ENCODE measurements at regions not wholly inside any gene's neighbourhood (a gene's known extent, or its start where the extent isn't known, plus 50 kb on each side); places are given as distances from the start of the nearest gene placed in this dataset.

GRCh38 chr14:65794674-65795279 lies 382.2 kb downstream of the FUT8 start:
- no peak for DNase-seq
- in situ Hi-C loops (cut with MboI; ENCODE audit: low pct_unique_long_range_greater_than_20kb, low sequenced_read_pairs): no loop called here

DNA sequence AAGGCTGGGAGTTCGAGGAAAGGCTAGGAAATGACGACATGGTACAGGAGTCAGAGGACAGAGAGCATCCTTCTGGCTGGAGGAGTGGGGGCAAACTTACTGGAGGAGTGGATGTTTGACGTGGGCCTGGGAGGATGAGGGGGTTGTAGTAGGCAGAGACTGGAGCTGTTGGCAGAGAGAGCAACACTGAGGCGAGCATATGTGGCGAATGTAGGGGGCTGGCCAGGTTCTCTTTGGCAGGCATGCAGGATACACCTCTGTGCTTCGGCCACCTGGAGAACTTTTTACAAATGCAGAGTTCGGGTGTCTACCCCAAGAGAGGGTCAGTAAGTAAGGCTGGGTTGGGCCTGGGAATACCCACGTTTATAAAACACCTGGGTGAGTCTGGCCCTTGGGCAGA lies 385.7 kb downstream of the FUT8 start:
- in situ Hi-C loops (cut with MboI; ENCODE audit: low pct_unique_long_range_greater_than_20kb, low sequenced_read_pairs): no loop called here
- DNase-seq: no peak

- in situ Hi-C loops (cut with MboI; ENCODE audit: low pct_unique_long_range_greater_than_20kb, low sequenced_read_pairs): no loop called here
- no peak for DNase-seq
These were observed 388.2 kb downstream of the FUT8 start for GRCh38 chr14:65800694-65801093.

GRCh38 chr14:65802196-65802595 lies 389.7 kb downstream of the FUT8 start:
- in situ Hi-C loops (cut with MboI; ENCODE audit: low pct_unique_long_range_greater_than_20kb, low sequenced_read_pairs): no loop called here
- DNase-seq: no peak

DNA sequence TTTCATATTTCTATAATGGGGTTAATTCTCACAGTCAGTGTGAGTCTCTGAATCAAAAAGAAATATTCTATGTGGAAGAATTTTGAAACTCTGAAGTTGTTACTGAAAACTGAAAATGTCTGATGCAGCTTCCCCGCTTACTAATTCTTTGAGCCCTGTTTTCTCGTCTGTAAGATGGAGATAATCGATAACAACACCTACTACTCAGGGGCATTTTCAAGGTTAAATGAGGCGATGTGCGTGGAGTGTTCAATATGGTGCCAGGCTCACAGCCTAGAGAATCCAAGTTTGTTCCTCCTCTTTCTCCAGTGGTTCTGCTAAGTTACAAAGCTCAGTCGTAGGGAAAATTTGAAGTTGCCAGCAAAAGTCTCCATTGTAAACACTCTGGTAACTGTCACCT lies 391.4 kb downstream of the FUT8 start:
- in situ Hi-C loops (cut with MboI; ENCODE audit: low pct_unique_long_range_greater_than_20kb, low sequenced_read_pairs): no loop called here
- DNase-seq: no peak

DNA sequence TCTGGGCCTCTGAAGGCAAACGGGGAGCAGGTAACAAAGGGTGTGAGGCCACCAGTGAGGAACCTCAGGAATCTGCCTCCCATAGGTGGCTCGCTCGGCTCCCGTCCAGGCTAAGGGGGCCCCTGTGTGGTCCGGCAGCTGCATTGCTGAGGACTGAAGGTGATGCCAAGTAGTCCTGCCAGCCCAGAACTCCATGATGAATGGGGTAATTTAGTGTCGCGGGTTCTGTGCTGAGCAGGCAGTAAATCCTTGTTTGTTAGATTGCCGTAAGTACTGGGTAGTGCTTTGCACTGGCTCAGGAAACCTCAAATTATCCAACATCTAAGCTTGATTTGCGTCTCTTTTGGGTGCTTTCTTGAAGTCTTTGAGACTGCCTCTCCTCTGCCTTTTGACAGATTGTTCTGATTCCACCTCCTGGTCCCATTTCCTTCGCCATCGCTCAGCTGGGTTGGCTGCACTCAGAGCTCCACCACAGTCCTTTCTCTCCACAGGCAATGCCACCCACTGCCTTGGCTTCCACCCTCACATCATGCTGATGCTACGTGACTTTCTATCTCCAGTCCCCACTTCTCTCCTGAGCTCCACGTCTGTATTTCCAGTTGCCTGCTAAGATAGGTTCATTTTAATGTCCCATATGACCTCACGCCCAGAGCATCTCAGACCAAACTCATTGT lies 392.0 kb downstream of the FUT8 start:
- DNase-seq: no peak
- in situ Hi-C loops (cut with MboI; ENCODE audit: low pct_unique_long_range_greater_than_20kb, low sequenced_read_pairs): no loop called here

- DNase-seq: no peak
- in situ Hi-C loops (cut with MboI; ENCODE audit: low pct_unique_long_range_greater_than_20kb, low sequenced_read_pairs): no loop called here
These were observed 392.6 kb downstream of the FUT8 start for GRCh38 chr14:65805113-65805473.

GRCh38 chr14:65808390-65808789 lies 395.9 kb downstream of the FUT8 start:
- DNase-seq: no peak
- in situ Hi-C loops (cut with MboI; ENCODE audit: low pct_unique_long_range_greater_than_20kb, low sequenced_read_pairs): no loop called here

- in situ Hi-C loops (cut with MboI; ENCODE audit: low pct_unique_long_range_greater_than_20kb, low sequenced_read_pairs): no loop called here
These were observed 397.8 kb downstream of the FUT8 start for GRCh38 chr14:65810322-65810721.

GRCh38 chr14:65813760-65814384 lies 401.3 kb downstream of the FUT8 start:
- in situ Hi-C loops (cut with MboI; ENCODE audit: low pct_unique_long_range_greater_than_20kb, low sequenced_read_pairs): no loop called here
- DNase-seq: no peak

More at GRCh38 chr14:65810322-65810721, 397.8 kb downstream of the FUT8 start:
- DNase-seq: no peak

GRCh38 chr14:65815127-65815526 lies 402.6 kb downstream of the FUT8 start:
- in situ Hi-C loops (cut with MboI; ENCODE audit: low pct_unique_long_range_greater_than_20kb, low sequenced_read_pairs): no loop called here
- no peak for DNase-seq

DNA sequence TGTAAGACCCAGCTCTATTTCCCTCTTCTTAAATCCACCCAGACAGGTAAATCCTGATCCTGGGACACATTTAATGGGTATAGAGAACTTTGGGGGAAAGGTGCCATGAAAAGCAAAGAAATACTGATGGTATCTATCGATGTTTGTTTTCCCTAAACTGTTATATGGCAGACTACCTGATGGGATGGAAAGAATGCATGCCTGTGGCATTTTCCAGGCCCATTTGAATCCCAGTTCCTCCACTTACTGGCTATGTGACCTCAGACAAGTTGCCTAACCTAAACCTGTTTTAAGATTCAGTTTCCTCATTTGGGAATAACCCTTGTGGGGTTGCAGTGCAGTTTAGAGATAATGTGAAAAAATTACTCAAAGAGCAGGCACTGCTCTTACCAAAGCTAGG lies 404.5 kb downstream of the FUT8 start:
- no peak for DNase-seq
- in situ Hi-C loops (cut with MboI; ENCODE audit: low pct_unique_long_range_greater_than_20kb, low sequenced_read_pairs): no loop called here

DNA sequence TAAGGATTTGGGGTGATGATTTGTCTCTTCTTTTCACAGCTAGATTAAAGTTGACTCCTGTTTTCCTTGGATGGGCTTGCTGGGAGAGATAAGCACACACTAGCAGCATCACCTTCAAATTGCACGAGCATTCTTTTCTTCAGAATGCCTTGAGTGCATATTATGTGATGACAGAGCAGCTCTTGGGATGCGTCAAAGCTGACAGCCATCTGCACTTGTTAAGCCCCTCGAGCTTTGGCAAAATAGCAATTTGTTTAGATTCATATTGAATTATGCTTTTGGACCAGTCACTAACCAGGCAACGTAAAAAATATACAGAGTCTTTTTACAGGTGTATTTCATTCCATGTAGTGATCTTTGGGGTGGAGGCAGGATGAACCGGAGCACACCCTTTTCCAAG lies 407.0 kb downstream of the FUT8 start:
- in situ Hi-C loops (cut with MboI; ENCODE audit: low pct_unique_long_range_greater_than_20kb, low sequenced_read_pairs): no loop called here
- DNase-seq: no peak

GRCh38 chr14:65821224-65821753 lies 408.8 kb downstream of the FUT8 start:
- in situ Hi-C loops (cut with MboI; ENCODE audit: low pct_unique_long_range_greater_than_20kb, low sequenced_read_pairs): no loop called here
- no peak for DNase-seq

DNA sequence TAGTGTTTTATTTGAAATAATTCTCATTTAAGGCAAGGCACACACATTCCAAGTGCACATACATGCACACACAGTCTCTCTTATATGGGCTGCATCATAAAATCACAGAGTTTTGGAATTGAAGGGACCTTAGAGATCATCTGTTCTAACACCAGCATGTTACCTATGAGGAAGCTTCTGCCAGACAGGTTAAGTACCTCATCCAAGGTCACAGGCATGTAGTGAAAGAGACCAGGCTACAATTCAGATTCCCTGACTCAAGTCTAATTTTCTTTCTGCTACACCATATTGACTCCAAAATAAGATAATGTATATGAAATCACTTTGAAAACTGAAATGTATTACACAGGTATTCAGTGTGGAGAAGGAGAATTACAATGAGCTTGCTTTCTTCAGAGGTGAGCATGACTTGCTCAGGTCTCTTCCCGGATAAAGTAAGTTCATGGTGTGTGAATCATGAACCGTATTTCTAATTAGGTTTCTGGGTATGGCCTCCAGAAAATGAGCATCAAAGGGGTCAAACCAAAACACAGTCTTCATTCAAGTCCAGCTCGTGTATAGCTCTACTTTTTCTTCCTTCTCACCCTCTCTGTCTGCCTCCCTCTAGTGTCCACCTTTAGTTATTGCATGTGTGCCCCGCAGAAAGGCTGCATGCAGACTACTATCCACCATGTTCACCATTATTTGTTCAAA lies 411.9 kb downstream of the FUT8 start:
- in situ Hi-C loops (cut with MboI; ENCODE audit: low pct_unique_long_range_greater_than_20kb, low sequenced_read_pairs): no loop called here
- peak; percentile 83 for DNase-seq

DNA sequence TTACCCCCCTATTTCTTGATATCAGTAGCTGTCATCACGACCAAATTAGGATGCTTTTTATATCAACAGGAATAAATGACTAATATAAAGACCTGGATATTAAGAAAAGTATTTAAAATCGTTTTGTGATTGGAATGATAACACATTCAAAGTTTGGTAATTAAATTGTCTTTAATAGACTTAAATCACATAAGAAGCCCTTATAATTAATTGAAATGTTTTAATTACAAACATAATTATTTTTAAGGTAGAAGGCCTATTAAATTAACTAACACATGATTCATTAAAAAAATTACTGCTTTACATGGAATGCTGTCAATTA lies 412.4 kb downstream of the FUT8 start:
- DNase-seq: no peak
- in situ Hi-C loops (cut with MboI; ENCODE audit: low pct_unique_long_range_greater_than_20kb, low sequenced_read_pairs): no loop called here

GRCh38 chr14:65826946-65827345 lies 414.4 kb downstream of the FUT8 start:
- DNase-seq: no peak
- in situ Hi-C loops (cut with MboI; ENCODE audit: low pct_unique_long_range_greater_than_20kb, low sequenced_read_pairs): no loop called here

DNA sequence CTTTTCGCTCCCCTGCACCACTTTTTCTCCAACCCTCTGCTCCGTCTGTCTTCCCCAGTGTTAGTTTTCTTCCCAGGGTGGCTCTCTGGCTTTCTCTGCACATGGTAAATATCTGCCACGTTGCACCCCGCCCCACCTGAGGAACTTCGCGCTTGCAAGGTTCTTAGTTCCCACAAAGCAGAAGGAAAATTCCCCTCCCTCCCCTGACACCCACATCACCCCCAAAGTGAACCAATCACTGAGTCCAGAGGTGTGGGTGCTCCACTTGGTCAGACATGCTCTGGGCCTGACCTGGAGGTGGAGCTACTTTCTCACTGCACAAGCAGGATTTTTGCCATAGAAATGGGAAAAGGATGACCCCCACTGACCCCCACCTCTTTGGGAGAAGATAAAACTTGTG lies 415.0 kb downstream of the FUT8 start:
- no peak for DNase-seq
- in situ Hi-C loops (cut with MboI; ENCODE audit: low pct_unique_long_range_greater_than_20kb, low sequenced_read_pairs): no loop called here

- DNase-seq: no peak
- in situ Hi-C loops (cut with MboI; ENCODE audit: low pct_unique_long_range_greater_than_20kb, low sequenced_read_pairs): no loop called here
These were observed 415.9 kb downstream of the FUT8 start for GRCh38 chr14:65828396-65828795.
